ENCODE measurements at regions not wholly inside any gene's neighbourhood (a gene's known extent, or its start where the extent isn't known, plus 50 kb on each side); places are given as distances from the start of the nearest gene placed in this dataset.

DNA sequence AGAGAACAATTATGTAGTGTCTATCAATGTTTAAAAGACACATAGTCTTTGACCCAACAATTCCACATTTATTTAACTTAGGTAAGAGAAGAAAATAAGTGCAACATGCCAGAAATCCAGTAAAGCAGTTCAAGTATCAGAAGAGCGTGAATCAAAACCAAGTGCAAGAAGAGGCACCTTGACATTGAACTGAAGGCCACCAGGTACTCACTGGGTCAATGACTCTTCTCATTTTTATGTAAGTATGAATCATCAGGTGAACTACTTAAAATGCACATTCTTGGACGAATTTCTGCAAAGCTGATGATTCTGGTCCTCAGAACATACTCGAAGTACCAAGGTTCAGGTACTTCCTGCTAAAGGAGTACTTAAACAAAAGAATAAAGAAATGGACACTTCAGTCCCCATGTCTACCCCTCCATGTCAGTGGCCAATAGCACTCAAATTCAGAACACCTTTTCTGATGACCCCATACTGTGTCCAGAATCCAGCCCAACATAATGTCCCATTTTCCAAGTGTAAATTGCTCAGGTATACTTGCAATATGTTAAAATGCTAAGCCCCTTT, 481.9 kb downstream of the GJA1 start:
- H3K9me3 Mint-ChIP-seq, result no peaks in the 10 kb centered on the region
- no peaks in the 10 kb centered on the region for H3K4me1 Mint-ChIP-seq
- no peaks in the 10 kb centered on the region for H3K27me3 Mint-ChIP-seq (ENCODE audit: low read depth)
- TF ChIP-seq, protein P1, sequence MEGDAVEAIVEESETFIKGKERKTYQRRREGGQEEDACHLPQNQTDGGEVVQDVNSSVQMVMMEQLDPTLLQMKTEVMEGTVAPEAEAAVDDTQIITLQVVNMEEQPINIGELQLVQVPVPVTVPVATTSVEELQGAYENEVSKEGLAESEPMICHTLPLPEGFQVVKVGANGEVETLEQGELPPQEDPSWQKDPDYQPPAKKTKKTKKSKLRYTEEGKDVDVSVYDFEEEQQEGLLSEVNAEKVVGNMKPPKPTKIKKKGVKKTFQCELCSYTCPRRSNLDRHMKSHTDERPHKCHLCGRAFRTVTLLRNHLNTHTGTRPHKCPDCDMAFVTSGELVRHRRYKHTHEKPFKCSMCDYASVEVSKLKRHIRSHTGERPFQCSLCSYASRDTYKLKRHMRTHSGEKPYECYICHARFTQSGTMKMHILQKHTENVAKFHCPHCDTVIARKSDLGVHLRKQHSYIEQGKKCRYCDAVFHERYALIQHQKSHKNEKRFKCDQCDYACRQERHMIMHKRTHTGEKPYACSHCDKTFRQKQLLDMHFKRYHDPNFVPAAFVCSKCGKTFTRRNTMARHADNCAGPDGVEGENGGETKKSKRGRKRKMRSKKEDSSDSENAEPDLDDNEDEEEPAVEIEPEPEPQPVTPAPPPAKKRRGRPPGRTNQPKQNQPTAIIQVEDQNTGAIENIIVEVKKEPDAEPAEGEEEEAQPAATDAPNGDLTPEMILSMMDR (IDR thresholded peaks at IDR 0.05; ENCODE audit: unreplicated experiment in 3 of 3), result no peak
- H3K4me3 Mint-ChIP-seq, result no peak overlapping the region
- no peaks in the 10 kb centered on the region for H3K36me3 Mint-ChIP-seq (ENCODE audit: low read depth)
- no peak overlapping the region for H3K27ac Mint-ChIP-seq

DNA sequence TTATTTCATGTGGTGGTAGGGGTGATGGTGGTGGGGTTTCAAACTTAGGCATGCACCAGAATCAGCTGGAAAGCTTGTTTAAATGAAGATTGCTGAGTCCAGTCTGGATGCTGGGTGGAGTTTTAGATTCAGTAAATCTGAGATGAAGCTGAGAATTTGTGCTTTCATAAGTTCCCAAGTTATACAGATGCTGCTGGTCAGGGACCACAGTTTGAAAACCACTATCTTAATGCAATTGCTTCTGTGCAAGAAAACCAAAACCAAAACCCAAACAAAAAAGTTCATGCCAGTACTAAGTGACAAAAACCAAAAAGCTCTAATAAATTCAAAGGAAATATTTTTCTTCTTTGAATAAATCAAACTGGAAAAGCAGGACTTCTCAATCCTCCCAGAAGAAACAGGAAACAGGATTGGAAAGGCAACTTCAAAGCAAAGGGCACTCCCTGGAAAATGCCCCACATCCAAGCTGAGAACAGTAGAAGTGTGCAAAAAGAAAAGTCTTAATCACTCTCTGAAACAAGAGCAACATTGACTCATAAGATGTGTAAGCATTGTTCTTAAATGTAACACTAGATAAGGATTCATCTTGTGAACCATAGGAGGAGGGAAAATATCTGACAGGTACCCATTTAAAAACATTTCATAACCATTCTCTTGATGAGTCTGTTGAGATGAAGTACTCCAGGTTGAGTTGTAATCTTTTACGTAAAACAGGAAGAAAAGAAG, 481.5 kb upstream of the HSF2 start:
- H3K9me3 Mint-ChIP-seq, result no peaks in the 10 kb centered on the region
- TF ChIP-seq, protein P1 (IDR thresholded peaks at IDR 0.05; ENCODE audit: unreplicated experiment in 3 of 3), result no peak
- no peaks in the 10 kb centered on the region for H3K4me1 Mint-ChIP-seq
- H3K4me3 Mint-ChIP-seq, result no peak overlapping the region
- H3K27ac Mint-ChIP-seq, result no peak overlapping the region
- no peaks in the 10 kb centered on the region for H3K27me3 Mint-ChIP-seq (ENCODE audit: low read depth)
- no peaks in the 10 kb centered on the region for H3K36me3 Mint-ChIP-seq (ENCODE audit: low read depth)

DNA sequence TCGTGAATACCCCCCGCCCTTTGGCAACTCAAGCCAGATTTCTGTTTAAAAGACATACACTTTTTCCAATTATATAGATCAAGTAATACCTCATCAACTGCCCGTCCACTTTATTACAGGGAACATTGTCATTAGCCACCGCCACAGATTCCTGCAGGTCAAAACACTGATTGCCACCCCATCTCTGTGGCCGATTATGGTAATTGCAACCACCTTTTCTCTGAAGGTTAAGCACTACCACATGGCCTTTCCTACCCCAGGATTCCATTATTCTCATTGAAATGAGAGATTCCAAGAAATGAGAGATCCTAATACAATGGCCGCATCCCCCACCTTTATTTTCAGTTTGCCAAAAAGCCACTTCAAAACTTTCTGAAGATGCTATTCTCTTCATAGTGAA, 478.8 kb upstream of the HSF2 start:
- Mint-ChIP-seq H3K4me3 (no peak overlapping the region), H3K27ac (no peak overlapping the region), H3K27me3 (ENCODE audit: low read depth) (no peaks in the 10 kb centered on the region), H3K36me3 (ENCODE audit: low read depth) (no peaks in the 10 kb centered on the region), H3K4me1 (no peaks in the 10 kb centered on the region), H3K9me3 (no peaks in the 10 kb centered on the region)
- TF ChIP-seq, protein P1 (IDR thresholded peaks at IDR 0.05; ENCODE audit: unreplicated experiment in 3 of 3), result no peak

DNA sequence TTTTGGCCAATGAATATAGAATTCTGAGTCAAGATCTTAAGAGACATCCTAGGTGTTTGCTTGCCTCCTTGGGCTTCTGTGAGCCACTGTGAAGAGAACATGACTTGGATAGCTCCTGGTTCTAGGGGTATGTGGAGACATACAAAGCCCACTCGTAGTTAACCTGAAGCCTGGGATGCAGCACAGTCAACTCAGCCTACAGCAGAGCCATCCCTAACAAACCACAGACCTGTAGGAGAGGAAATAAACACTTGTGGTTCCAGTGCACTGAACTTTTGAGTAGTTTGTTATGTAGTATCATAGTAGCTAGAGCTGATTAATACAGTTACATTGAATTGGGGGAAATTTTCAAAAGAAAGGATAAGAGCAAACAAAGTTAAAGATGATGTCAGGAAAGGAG, 474.4 kb upstream of the HSF2 start:
- TF ChIP-seq, protein P1 (IDR thresholded peaks at IDR 0.05; ENCODE audit: unreplicated experiment in 3 of 3), result no peak
- H3K36me3 Mint-ChIP-seq (ENCODE audit: low read depth), result no peaks in the 10 kb centered on the region
- H3K4me3 Mint-ChIP-seq, result no peak overlapping the region
- no peaks in the 10 kb centered on the region for H3K9me3 Mint-ChIP-seq
- H3K27me3 Mint-ChIP-seq (ENCODE audit: low read depth), result no peaks in the 10 kb centered on the region
- H3K27ac Mint-ChIP-seq, result no peak overlapping the region
- no peaks in the 10 kb centered on the region for H3K4me1 Mint-ChIP-seq

DNA sequence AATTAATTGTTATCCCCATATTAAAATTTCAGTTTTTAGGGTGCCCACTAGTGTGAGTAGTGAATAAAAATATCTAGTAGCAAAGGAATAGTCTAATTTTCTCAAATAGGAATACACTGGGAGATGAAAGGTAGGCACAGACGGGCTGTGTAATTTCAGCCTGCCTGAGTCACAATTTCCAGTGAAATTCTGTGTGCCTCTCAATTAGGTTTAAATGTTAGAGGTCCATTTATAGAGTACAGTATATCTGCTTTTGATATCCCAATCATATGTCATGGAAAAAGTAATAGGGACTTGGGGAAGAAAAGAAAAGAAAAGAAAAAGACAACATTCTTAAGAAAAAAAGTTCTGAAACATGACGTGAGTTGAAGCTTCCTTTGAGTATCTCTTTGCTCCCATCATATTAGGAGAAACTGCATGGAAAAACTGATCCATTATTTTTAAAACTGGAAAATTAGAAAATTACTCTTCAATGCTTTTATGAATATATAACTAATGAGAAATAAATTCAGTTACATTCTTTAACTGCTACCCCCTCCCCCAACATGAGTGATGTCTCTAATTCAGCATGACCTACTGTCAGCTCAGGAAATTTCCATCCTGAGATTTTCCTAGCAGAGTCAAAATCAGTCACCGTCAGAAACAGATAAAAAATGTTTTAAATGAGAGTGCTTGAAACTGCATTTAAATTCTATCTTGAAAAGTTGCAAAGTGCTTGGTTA, 473.8 kb upstream of the HSF2 start:
- Mint-ChIP-seq H3K9me3 (no peaks in the 10 kb centered on the region), H3K27me3 (ENCODE audit: low read depth) (no peaks in the 10 kb centered on the region), H3K36me3 (ENCODE audit: low read depth) (no peaks in the 10 kb centered on the region), H3K27ac (no peak overlapping the region), H3K4me1 (no peaks in the 10 kb centered on the region), H3K4me3 (no peak overlapping the region)
- TF ChIP-seq, protein P1 (IDR thresholded peaks at IDR 0.05; ENCODE audit: unreplicated experiment in 3 of 3), result no peak

All from nephron (organoid).